Lower leg skin (tissue), 3 donors: ENCODE measurements at regions not wholly inside any gene's neighbourhood (a gene's known extent, or its start where the extent isn't known, plus 50 kb on each side); places are given as distances from the start of the nearest gene placed in this dataset.

Source experiments
- POLR2A ChIP-seq, 2 donors: fragments of 450-650 bp; IDR thresholded peaks; one replicate each; pipeline ENCODE4 v1.6.1; 2016 to 2017; ENCODE audit warnings: antibody characterized with exemption in 2 of 2, mild to moderate bottlenecking in 1 of 2, moderate library complexity in 1 of 2
- TF ChIP-seq, protein P1 (sequence below), 3 donors: fragments of 450-650 bp; IDR thresholded peaks; one replicate each; pipeline ENCODE4 v1.5.1; 2016; ENCODE audit warnings: antibody characterized with exemption in 3 of 3, mild to moderate bottlenecking in 3 of 3, moderate library complexity in 2 of 3

DNA sequence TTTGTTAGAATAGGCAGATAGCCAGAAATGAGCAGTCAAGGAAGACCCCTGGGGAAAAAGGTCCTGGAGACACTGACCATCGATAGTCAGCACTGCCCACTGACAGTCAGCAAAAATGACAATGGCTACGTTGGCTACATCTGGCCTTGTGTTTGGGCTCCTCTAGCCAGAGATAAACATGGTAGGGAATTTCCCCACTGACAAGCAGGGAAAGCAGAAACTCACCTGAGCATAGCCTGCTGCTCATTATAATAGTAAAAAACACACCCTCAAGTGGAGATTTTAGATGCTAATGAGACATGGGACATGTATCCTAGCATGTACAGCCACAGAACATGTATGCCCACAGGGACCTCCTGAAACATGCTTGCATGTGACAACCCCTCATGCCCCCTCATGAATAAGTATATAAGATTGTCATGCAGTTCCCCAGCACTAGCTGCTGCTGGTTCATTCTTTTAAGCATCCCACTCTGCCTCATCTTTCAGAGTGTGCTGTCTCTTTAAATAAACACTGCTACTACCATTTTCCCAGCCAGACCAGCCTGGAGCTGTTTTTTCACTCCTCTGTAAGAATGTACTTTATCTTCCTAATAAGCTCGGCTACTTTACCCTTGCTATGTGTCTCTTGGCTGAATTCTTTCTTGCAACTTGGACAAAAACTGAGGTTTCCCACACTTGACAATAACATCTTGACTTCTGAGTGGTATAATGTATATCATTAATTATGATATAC is 550.1 kb upstream of the CDH8 start:
- no peak for TF ChIP-seq POLR2A (IDR thresholded peaks at IDR 0.05)
- TF ChIP-seq, protein P1, sequence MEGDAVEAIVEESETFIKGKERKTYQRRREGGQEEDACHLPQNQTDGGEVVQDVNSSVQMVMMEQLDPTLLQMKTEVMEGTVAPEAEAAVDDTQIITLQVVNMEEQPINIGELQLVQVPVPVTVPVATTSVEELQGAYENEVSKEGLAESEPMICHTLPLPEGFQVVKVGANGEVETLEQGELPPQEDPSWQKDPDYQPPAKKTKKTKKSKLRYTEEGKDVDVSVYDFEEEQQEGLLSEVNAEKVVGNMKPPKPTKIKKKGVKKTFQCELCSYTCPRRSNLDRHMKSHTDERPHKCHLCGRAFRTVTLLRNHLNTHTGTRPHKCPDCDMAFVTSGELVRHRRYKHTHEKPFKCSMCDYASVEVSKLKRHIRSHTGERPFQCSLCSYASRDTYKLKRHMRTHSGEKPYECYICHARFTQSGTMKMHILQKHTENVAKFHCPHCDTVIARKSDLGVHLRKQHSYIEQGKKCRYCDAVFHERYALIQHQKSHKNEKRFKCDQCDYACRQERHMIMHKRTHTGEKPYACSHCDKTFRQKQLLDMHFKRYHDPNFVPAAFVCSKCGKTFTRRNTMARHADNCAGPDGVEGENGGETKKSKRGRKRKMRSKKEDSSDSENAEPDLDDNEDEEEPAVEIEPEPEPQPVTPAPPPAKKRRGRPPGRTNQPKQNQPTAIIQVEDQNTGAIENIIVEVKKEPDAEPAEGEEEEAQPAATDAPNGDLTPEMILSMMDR (IDR thresholded peaks at IDR 0.05), result no peak
